GM19467 (cell line): ENCODE measurements at regions not wholly inside any gene's neighbourhood (a gene's known extent, or its start where the extent isn't known, plus 50 kb on each side); places are given as distances from the start of the nearest gene placed in this dataset.
"Not testable (repeated sequence)": the region's sequence is repeated elsewhere in the genome, so short reads cannot be mapped to it uniquely, and the experiment has no call there.

Experiments
- ATAC-seq: cut with Tn5 transposase; IDR thresholded peaks from one replicate; pipeline ENCODE4 v1.9.1; 2021; ENCODE audit warnings: mild to moderate bottlenecking, moderate library complexity; ENCODE audit not compliant: unreplicated experiment

DNA sequence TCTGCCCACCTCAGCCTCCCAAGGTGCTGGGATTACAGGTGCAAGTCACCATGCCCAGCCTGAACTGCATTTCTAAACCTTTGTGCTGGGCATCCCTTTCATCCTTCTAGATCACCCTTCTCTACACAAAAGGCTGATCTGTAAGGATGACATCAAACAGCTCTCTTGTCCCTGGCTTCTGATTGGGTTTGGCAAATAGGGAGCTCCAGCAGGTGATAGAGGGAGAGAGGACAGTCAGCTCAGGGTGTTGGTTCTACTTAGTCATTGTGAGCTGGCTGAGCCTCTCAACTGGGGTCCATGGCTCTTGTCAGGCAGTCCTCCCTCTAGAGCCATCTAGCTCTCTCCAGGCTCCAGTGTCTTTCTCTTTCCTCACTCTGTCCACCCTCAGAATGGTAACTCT, 237.6 kb upstream of the JARID2 start:
- ATAC-seq: no peak

DNA sequence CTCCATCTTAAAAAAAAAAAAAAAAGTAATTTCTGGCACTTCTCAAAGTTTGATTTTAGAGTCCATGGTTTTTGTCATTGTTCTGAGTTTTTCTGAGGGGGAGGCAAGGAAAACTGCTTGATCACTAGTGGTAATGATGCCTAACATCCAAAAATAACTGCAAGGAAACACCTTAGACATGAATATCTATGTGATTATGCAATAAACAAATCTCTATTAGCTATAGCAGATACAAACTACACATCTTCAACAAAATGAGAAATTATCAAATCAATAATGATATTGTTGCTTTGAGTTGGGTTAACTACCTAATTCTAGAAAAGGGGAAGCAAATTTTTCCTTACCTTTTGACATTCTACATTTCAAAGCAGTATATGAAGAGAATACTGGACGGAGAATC, 230.9 kb upstream of the JARID2 start:
- ATAC-seq: no peak

DNA sequence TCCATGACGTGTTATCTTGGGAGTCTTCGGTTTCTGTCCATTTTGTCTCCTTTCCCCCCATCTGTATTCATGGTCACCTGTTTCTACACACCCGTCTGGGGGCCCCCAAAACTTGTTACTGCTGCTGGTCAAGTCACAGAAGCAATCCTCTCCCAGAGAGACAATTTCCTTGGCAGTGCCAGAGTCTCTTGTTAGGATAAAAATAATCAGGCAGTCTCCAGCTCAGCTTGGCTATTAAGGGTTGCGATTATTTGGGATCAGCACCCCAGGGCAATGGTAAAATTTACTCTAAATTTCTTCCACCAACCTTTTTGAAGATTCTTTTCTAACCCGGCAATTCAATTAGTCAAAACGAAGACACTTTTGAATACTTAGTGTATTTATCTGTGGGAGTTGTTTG, 229.1 kb upstream of the JARID2 start:
- no peak for ATAC-seq

DNA sequence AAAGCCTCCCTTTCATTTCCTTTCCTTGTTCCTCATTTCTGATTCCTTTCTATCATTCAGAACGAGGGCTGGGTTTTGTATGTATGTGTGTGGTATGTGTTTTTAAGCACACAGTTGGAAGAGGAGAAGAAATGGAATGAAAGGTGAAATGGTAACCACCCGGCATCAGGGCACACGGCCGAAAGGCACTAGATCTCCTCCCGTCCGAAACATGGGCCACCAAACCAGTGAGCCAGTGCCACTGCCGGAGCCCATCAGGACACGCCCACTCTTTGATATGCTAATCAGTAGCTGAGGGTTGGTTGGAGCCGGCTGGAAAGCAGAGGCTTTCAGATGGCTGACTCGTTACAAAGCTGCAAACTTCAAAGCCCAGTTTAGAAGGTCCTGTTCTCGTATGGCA, 228.6 kb upstream of the JARID2 start:
- no peak for ATAC-seq

DNA sequence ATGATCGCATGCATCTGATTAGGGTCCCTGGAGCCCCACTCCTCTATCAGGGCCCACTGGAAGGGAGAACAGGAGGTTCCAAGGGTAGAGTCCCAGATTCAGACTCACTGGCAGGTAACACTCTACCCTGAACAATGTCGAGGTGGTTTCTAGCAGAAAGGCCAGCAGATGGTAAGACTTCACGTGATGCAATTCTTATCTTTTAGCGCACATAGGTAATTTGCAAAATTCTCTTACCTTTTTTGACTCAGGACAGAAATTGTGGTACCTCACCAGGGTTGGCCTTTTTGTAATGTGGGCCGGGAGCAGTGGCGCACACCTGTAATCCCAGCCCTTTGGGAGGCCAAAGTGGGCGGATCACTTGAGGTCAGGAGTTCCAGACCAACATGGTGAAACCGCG, 228.1 kb upstream of the JARID2 start:
- ATAC-seq: no peak

DNA sequence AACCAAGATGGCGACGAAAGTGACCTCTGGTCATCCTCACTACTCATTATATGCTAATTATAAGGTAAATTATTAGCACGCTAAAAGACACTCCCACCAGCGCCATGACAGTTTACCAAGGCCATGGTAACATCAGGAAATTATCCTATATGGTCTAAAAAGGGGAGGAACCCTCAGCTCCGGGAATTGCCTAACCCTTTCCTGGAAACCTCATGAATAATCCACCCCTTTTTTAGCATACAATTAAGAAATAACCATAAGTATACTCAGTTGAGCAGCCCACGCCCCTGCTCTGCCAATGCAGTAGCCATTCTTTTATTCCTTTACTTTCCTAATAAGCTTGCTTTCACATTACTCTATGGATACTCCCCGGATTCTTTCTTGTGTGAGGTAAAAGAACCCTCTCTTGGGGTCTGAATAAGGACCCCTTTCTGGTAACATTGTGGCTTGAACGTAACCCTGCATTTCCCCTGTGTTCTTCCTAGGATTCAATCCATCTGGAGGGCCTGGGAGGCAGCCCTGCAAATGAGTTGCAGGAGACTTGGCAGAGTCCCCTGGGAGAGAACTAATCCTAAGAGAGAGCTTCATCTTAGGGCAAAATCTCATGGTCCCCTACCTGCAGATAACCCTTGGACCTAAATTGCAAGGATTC, 225.6 kb upstream of the JARID2 start:
- no peak for ATAC-seq

DNA sequence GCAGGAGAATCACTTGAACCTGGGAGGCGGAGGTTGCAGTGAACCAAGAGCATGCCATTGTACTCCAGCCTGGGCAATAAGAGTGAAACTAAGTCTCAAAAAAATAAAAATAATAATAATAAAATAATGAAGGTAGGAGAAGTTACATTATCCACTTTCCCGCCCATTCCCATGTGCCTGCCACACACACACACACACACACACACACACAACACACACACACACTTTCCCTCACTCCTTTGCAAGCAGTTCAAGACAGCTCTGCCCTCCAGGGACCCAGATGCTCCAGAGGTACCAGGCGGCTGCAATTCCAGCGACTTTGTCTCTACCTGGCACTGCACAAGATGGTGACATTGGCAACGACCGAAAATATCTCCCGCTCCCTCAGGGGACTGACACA, 224.8 kb upstream of the JARID2 start:
- no peak for ATAC-seq

DNA sequence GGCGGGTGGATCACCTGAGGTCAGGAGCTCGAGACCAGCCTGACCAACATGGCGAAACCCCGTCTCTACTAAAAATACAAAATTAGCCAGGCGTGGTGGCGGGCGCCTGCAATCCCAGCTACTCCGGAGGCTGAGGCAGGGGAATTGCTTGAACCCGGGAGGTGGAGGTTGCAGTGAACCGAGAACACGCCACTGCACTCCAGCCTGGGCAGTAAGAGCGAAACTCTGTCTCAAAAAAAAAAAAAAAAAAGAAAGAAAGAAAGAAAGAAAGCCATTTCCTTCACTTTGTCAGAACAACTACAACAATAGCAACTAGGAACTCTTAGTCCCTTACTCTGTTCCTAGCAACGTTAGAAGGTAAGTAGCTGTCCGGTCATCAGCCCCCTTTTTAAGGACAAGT, 222.9 kb upstream of the JARID2 start:
- not testable (repeated sequence) for ATAC-seq

DNA sequence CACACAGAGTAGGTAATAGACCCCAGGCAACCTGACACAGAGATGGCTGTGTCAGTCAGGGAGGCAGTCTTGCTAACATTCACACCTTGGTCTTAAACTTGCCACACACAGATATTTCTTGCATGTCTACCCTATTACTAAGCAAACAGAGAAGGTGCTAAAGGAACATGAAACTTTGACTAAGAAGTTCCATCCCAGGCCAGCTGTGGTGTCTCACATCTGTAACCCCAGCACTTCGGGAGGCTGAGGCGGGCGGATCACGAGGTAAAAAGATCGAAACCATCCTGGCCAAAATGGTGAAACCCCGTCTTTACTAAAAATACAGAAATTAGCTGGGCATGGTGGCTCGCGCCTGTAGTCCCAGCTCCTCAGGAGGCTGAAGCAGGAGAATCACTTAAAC, 222.4 kb upstream of the JARID2 start:
- ATAC-seq: peak; percentile 82

DNA sequence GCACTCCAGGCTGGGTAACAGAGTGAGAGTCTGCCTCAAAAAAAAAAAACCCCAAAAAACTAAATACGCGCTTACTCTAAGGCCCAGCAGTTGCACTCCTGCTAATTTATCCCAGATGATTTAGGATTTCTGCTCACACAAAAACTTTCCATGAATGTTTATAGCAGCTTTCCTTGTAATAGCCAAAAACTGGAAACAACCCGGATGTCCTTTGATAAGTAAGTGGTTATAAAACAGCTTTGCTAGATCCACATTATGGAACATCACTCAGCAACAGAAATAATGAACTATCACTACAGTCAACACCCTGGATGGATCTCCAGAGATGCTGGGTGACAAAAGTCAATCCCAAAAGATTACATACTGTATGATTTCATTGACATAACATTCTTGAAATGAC, 220.4 kb upstream of the JARID2 start:
- ATAC-seq: no peak

DNA sequence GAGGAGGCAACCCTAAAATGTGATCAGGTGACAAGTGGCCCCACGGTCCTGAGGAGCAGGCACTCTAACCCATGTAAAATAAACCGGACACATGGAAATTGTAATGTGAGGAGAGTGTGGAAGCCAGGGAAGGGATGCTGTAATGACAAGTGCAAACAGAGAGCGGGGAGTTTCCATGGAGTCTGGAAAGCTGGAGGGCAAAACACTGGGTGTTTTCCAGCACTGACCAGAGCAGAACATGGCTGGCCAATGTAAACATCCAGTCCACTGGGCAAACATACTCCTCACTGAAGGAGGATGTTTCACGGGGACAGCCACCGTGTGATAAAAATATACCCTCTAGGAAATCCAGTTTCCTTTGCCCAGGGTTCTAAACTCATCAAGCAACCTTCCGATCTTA, 219.0 kb upstream of the JARID2 start:
- no peak for ATAC-seq

DNA sequence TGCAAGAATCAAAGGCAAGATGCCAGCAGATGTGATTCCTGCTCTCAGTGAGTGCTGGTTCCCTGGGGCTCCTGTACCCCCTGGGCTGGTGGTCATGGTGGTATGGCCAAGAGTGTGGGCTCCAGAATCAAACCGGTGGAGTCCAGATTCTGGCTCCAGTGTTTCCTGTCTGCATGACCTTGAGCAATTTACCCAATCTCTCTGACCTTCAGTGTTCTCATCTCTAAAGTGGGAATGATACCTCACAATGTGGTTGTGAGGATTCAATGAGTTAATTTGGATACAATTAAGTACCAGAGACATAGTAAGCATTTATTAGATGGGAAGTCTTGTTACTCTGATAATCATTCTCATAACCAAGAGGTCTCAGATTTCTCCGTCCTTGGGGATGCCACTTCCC, 218.4 kb upstream of the JARID2 start:
- ATAC-seq: no peak

DNA sequence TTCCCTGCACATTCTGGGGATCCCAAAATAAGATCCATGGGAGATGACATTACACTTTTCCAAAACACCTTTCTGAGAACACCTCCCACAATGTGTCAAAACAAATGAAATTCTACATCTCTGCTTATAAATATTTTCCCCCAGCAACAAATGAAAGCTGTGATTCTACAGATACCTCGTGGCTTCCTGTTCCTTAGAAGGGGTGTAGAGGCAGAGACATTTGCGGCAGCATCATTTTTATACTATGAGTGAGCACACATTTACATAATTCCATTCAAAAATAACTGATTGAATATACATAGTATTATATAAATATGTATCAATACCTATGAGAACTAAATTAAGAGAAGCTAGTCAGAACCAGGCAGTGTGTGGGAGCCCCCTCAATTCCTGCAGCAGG, 213.9 kb upstream of the JARID2 start:
- ATAC-seq: no peak

DNA sequence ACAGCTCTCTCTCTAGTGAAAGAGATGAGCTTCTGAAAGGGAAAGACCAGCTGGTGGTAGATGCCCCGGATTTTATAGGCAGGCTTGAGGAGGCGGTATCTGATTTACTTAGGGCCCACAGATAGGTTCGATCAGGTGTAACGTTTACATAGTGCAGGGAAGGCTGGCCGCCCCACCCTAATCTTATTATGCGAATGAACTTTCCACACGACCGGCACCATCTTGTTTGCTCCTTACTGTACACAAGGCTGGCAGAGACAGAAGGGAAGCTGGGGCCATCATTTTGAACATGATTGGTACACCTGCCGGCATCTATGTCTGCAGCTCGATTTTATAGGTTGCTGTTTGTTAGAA, 212.0 kb upstream of the JARID2 start:
- ATAC-seq: no peak

DNA sequence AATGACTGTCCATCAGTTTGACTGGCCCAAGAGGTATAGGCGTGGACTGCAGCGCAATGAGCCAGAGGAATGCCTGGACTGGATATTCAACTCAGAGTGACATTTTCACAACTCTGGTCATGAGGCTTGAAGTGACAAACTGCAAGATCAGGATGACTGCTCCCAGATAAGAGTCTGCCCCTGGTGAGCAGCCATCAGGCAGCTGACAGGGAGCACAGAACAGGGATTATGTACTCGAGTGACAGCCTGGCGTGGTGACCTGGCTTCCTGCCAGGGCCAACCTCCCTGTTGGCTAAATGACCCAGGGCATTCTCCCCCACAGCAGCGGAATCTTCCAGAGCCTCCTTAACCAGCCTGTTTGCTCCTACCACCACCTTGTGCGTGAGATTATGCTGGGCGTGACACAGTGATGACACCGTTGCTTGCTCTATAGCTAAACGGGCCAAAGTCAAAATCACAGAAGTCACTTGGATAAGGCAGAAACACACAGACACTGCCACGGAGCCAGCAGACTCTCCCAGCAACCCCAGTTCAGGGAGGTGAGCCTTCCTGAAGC, 209.1 kb upstream of the JARID2 start:
- no peak for ATAC-seq

DNA sequence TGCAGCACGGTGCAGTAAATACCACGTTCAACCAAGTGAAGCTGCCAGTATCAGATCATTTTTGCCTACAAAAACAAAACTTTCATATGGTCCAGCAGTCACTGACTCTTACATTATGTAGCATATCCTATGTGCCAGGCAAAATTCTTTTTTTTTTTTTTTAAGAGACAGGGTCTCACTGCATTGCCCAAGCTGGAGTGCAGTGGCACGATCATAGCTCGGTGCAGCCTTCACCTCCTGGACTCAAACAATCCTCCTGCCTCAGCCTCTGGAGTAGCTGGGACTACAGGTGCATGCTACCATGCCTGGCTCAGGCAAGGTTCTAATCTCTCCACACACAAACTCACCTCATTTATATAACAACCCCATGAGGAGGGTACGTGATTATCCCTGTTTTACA, 208.6 kb upstream of the JARID2 start:
- ATAC-seq: no peak

DNA sequence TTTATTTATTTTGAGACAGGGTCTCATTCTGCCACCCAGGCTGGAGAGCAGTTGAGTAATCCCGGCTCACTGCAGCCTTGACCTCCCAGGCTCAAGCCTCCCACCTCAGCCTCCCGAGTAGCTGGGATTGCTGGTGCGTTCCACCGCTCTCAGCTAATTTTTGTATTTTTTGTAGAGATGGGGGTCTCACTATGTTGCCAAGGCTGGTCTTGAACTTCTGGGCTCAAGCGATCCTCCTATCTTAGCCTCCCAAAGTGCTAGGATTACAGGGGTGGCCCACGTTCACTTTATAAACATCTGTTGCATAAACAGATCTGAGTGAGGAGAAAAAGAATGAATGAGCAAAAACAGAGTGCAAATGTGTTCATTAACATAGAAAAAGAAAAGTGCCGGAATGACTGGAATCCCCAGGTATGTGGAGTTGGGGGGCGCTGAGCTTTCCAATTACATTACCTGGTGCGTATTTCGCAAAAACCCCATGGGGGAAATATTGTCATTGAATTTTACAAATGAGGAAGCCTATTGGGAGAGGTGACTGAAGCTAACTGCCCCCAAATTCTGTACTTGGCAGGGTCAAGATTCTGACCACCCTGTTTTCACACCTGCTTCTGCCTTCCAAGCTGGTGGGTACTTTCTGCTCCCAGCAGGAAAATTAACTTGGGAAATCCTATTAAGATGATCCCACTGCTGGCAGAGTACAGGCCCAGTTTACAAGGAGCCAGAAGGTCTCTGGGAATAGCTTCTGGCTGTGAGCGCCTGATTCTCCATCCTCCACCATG, 207.7 kb upstream of the JARID2 start:
- no peak for ATAC-seq

DNA sequence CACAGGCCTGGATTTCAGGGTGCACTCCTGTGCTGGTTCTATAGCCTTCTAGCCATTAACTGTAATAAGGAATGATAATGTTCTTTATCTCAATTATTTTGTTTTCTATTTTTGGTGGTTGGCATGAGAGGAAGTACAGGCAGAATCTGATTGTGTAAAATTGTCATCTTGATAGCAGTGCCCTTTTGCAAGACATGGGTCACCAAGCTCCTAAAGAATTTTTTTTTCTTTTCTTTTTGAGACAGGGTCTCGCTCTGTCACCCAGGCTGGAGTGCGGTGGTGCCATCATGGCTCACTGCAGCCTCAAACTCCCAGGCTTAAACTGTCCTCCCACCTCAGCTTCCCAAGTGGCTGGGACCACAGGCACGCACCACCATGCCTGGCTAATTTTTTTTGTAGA, 206.7 kb upstream of the JARID2 start:
- ATAC-seq: no peak

DNA sequence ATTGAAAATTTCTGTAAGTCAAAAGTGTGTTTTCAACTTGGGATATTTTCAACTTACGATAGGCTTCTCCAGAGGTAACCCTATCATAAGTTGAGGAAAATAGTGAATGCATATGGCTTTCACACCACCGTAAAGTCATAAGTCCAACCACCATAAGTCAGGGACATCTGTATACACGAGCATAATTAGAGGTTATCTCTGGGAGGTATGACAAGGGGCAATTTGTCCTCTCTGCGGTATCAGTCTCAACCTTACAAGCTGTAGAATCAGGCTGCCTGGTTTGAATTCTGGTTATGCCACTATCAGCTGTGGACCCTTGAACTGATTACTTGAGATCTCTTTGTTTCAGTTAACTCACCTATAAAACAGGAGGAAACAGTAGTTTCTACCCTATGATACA, 202.9 kb upstream of the JARID2 start:
- ATAC-seq: no peak

DNA sequence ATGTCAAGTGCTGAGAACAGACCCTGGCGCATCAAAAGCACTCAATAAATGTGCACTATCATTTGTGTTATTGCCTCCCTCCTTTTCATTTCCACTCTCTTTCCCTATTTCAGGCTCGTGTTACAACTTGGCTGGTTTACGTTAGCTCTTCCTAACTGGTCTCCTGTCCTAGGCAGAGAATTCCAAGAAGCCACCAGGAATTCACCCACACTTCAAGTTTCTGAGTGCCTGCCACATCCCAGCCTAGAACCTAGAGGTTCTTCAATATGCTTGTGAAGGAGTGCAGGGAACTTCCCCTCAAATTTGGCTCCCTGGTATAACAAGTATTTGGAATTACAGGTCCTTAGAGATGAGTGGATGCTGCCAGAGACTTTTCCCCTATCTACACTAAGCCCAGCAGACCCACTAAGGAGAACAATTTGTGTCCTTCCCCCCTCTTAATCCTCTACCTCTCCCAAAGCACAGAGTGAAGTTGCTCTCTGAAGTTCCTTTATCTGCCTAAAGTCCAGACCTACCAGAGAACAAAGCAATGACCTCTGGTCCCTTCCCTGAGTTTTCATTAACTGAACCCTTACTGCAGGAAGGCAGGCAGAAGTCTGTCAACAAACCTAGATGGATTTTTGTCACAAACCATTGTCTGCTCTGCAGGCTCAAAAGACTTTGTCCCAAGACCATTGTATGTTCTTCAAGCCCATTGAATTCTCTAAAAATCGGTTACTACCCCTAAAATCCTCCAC, 201.6 kb upstream of the JARID2 start:
- ATAC-seq: no peak

DNA sequence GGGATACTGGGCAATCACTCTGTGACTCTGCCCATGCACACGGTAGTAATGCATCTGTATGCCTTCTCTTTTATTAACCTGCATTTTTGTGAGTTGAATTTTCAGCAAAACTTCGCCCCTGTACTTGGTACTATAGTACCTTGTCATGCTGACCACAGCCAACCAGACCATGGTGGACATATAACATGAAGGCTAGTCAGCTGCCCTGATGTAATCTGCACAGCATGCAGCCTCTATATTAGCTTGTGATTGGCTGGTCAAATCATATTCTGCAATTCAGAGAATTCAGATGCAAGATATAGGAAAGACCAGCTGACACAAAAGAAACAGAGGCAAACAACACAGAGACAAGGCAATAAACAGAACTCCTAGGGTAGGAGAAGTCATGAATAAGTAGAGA, 200.9 kb upstream of the JARID2 start:
- no peak for ATAC-seq

DNA sequence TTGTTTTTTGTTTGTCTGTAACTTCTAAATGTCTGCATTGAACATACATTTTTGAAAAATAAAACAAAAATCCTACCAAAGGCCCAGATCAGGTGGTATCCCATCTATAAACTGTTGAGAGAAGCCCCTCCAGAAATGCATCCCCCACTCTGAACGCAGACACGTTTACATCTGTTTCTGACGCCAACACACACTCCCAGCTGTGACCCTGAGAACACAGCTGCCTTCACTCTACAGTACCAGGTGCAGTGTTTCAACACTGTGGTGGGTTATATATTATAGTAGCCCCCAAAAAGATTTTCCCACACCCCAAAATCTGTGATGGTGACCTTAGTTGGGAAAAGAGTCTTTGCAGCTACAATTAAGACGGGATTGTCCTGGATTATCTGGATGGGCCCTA, 199.1 kb upstream of the JARID2 start:
- ATAC-seq: no peak
